HuH-7 (cell line): ENCODE measurements at regions not wholly inside any gene's neighbourhood (a gene's known extent, or its start where the extent isn't known, plus 50 kb on each side); places are given as distances from the start of the nearest gene placed in this dataset.

ENCODE experiments used
- DNase-seq: peaks from one replicate; pipeline ENCODE4 v3.0.0; 2011; ENCODE audit warnings: low spot score

- DNase-seq, result no peak
Measured at GRCh38 chr2:41955316-41956043, 92.3 kb upstream of the PKDCC start.

GRCh38 chr2:41957431-41957830, 90.4 kb upstream of the PKDCC start:
- no peak for DNase-seq

- DNase-seq, result no peak
Measured at GRCh38 chr2:41958251-41958650, 89.6 kb upstream of the PKDCC start.

GRCh38 chr2:41958775-41959174, 89.0 kb upstream of the PKDCC start:
- DNase-seq, result no peak

- DNase-seq, result no peak
Measured at GRCh38 chr2:41959760-41960159, 88.1 kb upstream of the PKDCC start.

GRCh38 chr2:41962922-41963622, 84.7 kb upstream of the PKDCC start:
- no peak for DNase-seq

- peak; percentile 50 for DNase-seq
Measured at GRCh38 chr2:41963661-41964525, 83.9 kb upstream of the PKDCC start.

GRCh38 chr2:41965173-41965908, 82.5 kb upstream of the PKDCC start:
- DNase-seq, result no peak

- DNase-seq, result no peak
Measured at GRCh38 chr2:41965909-41966295, 81.9 kb upstream of the PKDCC start.

GRCh38 chr2:41966431-41966893, 81.4 kb upstream of the PKDCC start:
- no peak for DNase-seq

GRCh38 chr2:41966920-41967319, 80.9 kb upstream of the PKDCC start:
- DNase-seq, result no peak

- DNase-seq, result no peak
Measured at GRCh38 chr2:41967476-41968181, 80.2 kb upstream of the PKDCC start.

- no peak for DNase-seq
Measured at GRCh38 chr2:41968182-41968578, 79.6 kb upstream of the PKDCC start.

GRCh38 chr2:41970988-41971660, 76.7 kb upstream of the PKDCC start:
- DNase-seq, result no peak

GRCh38 chr2:41972179-41972578, 75.6 kb upstream of the PKDCC start:
- no peak for DNase-seq

- DNase-seq, result no peak
Measured at GRCh38 chr2:41972819-41973218, 75.0 kb upstream of the PKDCC start.

- DNase-seq, result no peak
Measured at GRCh38 chr2:41973871-41974270, 74.0 kb upstream of the PKDCC start.

GRCh38 chr2:41981417-41981816, 66.4 kb upstream of the PKDCC start:
- no peak for DNase-seq

GRCh38 chr2:41985573-41986095, 62.2 kb upstream of the PKDCC start:
- DNase-seq, result no peak

- DNase-seq, result peak; percentile 72
Measured at GRCh38 chr2:41989501-41990180, 58.2 kb upstream of the PKDCC start.
